GM11168 (cell line): ENCODE measurements at regions not wholly inside any gene's neighbourhood (a gene's known extent, or its start where the extent isn't known, plus 50 kb on each side); places are given as distances from the start of the nearest gene placed in this dataset.
"Not testable (repeated sequence)": the region's sequence is repeated elsewhere in the genome, so short reads cannot be mapped to it uniquely, and the experiment has no call there.

Experiments
- in situ Hi-C: fragments of 300-500 bp; cut with MboI; formaldehyde crosslinking; loops from one replicate; pipeline ENCODE4 v1.12.0; 2022; ENCODE audit warnings: low sequenced_read_pairs; ENCODE audit not compliant: unreplicated experiment

DNA sequence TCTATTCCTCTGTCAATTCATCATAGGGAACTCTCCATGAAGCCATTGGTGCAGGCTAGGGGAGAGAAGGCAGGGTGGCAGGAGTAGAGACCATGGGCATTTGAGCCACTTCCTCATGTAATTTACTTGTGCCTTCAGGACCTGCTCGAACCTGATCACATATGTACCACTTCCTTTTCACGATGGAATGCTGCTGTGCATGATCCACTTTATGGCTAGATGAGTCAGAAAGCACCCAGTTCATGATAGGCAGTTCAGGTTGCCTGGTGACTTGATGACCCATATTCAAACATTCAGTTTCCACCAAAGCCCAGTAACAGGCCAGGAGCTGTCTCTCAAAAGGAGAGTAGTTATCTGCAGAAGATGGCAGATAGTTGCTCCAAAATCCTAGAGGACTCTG, 166.0 kb downstream of the EVA1A start:
- in situ Hi-C loops = not testable (repeated sequence)

DNA sequence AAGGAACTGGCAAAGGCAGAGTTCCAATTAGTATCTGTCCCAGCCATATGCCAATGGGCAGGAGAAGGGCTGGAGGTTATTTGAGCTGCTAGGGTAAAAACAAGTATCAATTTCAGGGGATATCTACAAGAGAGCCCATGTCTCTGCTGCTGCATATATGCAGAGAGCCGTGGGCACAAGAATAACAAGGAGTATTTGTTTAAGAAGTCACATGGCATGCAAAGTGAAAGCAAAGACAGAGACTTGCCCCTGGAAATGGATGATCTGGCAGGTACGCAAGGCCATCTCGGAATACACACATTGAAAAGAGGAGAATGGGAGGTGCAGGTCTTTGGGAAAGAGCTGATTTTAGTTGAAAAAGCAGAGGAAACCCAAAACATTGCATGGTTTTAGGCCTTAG, 170.6 kb downstream of the EVA1A start:
- in situ Hi-C loops = no loop called here

DNA sequence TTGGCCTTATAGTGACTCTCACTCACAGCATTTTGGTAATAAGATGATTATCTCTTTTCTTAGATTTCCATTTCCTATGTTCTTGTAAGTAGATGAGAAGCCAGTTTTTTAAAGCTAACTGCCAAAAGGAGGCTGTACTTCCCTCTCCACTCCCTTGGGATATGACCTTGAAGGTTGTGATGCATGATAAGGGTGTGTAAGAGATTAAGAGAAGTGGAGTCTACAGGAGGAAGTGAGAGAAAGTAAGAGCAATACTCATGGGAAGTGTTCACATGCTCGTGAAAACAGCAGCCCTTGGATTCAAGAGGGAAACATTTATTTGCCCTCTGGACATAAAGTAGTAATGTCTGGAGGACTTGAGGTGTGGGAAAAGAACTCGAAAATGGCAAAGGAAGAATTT, 171.5 kb downstream of the EVA1A start:
- in situ Hi-C loops = no loop called here

DNA sequence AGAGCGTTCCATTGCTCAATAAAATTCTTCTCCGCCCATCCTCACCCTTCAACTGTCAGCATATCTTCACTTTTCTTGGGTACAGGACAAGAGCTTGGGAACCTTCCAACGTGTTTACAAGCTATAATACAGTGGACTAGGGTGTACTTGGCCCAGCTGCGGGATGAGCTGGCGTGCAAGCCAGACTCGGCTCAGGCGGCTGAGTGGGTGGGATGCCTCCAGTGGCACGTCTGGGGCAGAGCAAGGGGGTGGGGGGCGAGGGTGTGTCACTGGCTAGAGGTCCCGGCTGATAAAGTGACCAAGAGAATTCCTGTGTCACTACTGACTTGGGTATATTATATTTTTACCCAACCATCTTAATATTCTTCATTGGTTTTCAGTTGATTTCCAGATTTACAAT, 179.7 kb downstream of the EVA1A start:
- in situ Hi-C loops = no loop called here

DNA sequence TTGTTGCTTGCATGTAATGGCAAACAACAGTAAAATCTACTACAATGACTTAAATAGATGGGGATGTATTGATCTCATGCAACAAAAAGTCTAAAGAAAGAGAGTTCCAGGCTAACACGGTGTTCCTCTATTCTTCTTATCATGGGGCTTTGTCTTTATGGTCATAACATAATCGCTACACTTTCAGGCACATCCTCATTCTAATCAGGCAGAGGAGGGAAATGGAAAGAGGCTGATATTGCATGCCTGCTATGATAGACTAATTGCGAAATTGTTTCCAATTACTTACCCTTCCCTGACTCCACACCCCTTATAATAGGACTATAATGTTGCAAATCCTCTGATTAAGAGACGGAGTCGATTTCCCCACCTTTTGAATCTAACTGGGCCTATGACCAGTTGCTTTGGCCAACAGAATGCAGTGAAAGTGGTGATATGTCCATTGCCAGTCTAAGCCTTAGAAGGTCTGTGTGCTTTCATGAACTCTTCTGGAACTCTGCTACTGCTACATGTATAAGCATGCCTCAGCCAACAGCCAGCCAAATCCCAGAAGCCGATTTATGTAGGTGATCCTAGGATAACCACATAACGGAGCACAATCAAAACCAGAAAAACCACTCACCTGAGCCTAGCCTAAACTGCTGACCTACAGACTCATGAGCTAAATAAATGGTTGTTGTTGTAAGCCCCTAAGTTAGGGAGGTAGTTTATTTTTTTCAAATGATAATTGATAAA, 180.3 kb upstream of the TACR1 start:
- in situ Hi-C loops = no loop called here

DNA sequence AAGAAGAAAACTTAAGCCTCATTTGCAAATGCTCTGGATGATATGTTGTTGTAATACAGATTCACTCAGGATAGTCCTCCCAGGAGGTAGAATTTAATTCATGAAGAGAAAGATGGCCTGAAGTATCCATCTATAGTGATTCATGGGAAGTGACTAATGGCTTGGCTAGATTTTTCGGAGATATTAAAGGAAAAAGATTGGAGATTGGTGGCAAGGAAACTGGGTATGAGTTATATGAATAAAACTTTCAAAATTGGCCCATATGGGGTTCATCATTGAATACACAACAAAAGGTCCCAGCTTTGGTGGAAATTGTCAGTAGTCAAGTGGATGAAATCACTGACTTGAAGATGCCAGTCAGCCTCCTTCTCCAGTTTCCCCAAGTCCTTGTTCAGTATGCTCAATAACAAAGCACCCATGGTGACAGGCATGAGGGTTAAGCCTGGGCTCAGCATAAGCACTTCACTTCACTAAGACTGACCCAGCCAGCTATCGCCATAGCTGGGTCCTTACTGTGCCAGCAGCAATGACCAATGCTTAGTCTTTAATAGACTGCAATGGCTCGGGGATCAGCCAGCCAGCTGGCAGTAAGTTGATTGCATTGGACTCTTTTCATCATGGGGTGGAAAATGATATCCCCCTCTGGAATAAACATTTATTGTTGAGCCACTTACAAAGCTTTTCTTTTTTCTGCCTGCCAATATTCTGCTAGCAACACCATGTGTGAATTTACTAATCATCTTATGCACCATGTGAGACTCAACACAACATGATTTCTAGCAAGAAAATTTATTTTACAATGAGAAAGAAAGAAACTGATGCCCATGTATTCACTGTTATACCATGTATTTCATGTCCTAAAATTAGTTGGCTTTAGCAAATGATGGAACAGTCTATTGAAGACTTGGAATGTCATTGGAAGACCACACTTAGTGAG, 176.6 kb upstream of the TACR1 start:
- in situ Hi-C loops = no loop called here

DNA sequence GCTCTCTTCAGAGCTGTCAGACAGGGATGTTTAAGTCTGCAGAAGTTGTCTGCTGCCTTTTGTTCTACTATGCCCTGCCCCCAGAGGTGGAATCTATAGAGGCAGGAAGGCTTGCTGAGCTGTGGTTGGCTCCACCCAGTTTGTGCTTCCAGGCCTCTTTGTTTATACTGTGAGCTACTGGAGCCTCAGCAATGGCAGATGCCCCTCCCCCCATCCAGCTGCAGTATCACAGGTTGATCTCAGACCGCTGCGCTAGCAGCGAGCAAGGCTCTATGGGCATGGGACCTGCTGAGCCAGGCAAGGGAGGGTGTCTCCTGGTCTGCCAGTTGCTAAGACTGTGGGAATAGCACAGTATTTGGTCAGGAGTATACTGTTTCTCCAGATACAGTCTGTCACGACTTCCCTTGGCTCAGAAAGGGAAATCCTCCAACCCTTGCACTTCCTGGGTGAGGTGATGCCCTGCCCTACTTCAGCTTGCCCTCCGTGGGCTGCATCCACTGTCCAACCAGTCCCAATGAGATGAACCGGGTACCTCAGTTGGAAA, 175.2 kb upstream of the TACR1 start:
- in situ Hi-C loops = not testable (repeated sequence)

DNA sequence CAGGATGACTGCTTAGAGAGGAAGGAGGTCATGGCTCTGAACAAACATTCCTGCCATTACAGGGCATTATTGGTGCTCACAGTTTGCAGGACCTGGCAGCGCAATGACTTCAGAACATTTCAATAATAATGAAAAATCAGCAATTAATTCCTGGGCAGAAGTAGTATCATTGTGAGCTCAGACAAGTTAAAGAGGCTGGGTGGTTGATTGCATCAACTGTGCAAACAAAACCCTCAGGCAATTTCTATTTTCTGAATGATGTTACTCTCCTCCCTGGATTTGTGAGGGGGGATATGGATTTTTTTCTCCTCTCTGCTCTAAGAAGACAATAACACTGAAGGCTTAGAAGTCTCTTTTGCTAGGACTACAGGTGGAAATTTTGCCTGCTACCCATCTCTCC, 168.1 kb upstream of the TACR1 start:
- in situ Hi-C loops = no loop called here

DNA sequence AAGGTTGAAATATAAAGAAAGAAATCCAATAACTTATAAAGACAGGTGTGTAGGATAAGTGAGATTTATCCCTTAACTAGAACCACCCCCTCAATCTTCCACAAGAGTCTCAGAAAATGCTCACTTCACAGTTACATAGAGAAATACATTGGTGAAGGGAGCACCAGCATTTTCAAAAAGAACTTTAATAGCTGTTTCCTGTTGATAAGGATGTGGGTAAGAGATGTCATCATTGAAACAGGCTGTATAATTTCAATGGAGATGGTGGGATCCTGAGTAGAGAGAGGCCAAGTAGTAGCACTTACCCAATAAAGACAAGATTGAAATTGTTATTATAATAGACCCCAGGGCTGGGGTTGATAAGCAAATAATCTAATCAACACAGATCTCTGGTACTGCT, 162.2 kb upstream of the TACR1 start:
- in situ Hi-C loops = no loop called here

DNA sequence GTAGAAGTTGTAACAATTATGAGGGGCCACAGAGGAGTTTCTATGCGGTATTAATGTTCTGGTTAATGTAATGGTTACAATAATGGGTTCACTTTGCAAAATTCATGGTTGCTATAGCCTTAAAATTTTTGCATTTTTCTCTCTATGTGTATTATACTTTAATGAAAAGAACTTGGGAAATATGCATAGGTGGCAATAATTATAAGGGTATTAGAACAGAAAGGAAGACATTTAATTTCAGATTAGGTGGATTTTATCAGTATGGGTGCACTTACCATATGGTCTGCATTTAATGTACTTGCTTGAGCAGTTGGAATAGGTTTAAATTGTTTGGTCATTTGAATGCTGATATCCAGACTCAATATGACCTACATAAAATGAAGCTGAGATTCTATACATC, 161.6 kb upstream of the TACR1 start:
- in situ Hi-C loops = no loop called here

DNA sequence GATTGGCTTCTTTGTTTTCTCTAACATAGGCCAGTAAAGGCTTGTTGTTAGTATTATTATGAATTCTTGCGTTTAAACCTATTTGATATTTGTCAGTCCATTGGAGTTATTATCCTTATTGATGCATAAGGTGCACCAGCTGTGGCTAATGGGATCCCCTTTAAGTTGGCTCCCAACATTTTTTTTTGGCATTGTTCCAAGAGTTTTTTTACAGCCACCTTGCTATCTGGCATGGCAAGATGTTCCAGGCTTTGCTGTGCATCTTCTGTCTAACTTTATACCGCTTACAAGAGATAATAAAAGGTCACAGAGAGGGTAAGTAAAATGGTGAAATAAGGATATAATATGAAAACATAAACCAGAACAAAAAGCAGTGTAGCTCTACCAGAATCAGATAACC, 157.5 kb upstream of the TACR1 start:
- in situ Hi-C loops = no loop called here

DNA sequence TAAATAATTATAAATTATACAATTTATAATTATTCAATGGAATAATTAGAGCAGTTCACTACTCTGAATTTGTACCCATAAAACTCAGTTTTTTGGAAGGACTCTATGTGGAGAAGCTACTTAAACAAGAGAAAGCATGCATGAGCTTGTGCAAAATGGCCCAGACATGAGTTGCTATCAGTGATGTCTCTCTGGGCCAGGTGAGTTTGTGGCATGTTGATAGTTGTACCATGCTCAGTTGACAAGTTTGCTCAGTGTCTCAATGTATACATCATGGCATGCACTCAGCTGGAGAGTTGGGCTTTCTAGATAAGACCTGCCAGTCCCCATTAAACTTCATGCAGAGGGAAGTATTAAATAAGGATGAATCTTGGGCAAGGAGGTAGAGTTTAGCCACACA, 153.8 kb upstream of the TACR1 start:
- in situ Hi-C loops = no loop called here

DNA sequence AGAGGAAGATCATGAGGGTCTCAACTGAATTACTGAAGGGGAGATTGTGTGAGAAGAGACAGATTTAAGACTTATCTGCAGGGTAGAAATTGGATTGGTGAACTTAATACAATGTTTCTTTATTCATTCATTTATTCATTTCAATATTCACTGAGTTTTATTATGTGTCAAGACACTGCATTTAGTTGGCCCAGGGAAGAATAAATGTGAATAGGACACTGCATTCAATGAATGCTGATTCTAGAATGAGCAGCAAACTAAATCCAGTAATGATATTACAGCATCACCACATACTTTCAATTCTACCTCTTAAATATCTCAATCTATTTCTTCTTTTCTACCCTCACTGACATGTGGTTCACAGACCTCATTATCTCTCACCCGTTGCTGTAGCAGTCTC, 149.0 kb upstream of the TACR1 start:
- in situ Hi-C loops = no loop called here

DNA sequence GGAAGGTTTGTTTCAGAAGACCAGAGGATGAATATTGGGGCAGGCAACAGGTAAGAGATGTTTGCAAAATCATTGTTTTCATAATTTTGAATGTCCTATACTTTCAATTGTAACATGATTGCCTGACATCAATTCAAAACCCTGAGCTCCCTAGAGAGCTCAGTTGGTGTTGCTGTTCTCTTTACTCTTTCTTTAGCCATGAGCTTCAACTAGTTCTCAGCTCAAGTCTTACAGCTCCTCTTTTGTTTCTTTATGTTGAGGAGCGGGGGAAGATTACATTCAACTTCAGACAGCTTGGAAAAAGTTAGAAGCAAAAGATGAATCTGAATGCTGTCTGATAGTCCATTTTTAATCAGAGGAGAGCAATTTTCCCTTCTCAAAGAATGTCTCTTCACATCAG, 144.8 kb upstream of the TACR1 start:
- in situ Hi-C loops = no loop called here

DNA sequence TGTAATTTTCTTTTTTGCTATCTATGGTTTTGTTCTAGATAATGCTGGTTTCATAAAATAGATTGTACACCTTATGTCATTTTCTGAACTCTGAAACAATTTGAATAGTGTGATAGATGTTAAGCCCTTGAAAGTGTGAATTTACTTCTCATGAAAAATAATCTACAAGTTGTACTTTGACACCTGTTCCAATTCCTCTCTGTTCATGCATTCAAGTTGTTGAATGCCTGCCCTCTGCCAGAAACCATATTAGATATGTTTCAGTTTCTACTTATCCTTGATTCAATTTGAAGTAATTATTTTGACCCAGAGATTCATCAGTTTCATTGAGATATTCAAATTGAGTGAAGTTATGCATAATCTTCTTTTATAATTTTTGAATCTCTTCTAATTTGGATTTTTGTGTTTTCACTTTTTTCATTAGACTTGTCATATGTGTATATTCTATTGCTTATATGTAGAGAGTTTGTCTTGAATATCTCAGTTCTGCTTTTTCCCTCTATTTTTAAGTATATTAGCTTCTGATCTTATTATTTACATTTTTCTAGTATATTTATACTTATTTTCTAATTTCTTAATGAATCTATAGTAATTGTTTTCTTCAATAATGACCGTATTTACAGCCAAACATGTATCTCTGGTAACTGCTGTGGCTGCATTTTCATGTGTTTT, 143.3 kb upstream of the TACR1 start:
- in situ Hi-C loops = no loop called here

DNA sequence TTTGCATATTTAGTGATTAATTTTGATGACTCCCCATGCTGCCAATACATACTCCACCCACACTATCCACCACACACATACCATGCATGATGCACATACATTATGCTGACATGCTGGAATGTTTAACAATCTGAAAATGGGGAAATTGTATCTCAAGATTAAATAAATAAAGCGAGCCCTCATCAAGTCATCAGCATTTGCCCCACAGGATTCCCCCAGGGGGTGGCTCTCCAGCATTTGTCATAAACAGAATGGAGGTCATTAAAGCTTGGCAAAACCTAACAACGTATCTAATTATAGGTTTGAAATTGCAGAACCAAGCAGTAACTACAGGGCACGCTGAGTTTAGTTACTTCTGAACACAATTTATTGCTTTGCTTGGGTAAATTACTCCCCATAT, 141.2 kb upstream of the TACR1 start:
- in situ Hi-C loops = no loop called here

DNA sequence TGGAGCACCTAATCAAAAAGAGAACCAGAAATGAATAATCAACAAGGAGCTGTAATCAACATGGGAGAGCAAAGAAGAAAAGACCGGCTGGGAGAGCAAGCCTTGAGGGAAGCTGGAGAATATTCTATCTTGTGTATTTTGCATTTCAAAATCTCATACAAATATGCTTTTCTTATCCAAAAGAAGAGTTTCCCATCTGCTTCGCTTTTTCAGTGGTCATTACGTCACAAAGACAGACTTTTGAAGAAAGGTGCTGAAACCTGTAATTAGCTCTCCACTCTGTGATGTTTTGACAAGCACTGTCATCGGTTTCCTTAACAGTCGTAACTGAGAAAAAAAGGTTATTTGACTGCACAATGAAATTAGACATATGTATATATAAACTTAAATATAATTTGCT, 139.1 kb upstream of the TACR1 start:
- in situ Hi-C loops = no loop called here

DNA sequence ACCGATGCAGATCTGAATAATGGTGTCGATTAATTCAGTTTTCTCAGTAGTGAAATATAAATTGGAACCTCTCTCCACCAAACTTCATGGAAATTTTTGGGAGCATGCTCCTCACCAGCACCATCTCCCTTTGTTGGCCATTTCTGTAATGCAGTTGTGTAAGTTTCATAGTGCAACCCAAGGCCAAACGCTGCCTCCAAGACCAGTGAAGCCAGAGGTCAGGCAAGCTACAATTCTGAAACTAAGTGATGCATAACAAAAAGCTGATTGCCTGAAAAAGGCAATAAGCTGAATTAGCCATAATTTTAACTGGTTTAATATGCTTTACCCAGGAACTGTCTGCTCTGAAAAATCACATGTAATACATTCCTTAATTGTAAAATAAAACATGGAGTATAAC, 138.3 kb upstream of the TACR1 start:
- in situ Hi-C loops = no loop called here

DNA sequence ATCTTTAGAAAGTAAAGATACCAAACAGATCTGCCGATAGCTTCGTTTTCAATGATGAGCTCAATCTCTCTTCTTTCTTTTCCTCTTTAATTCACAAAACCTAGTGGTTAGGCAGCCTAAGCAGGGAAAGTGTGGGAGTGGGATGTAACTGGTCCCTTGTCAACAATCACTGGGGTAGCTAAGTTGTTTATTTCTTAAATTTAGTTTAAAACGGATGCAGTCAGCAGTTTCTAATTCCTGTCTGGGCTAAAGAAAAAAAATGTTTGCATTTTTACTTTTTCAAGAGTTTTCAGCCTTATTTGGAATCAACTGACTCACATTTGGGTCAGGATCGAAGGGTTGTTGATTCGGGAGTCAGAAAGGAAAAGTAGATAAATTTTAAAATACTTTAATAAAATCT, 137.7 kb upstream of the TACR1 start:
- in situ Hi-C loops = no loop called here

DNA sequence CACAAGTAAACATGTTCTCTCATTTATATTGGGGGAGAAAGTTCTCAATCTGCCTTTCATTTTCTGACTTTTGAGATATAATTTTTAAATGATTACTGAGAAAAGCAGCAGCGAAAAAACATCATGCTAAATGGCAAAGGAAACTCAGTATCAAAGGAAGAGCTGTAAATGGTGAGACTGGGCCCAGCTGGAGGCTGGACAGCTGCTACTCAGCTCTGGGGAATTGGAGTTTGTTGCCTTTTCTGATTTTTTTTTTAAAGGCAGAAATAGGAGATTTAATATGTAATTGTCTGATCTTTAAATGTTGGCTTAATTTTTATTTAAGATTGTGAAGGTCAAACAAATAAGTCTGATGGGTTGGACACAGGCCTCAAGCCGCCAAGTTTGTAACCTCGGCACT, 137.1 kb upstream of the TACR1 start:
- in situ Hi-C loops = no loop called here

DNA sequence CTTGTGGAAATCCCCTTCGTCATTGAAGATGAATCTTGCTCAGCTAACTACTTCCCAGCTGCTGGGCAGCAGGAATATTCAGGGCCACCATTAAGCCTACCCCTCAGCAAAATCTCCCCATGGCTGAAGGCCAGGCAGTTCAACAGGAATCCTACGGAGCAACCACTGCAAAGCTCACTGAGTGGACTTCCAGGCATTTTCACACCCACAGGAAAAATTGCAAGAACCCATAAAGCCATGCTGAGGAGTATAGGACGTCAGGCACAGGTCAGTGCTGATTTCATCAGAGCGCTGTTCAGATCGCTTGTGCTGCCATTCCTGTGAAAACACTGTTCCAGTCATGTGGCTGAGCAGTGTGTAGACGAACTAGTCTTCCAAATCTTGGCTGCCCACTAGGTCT, 134.8 kb upstream of the TACR1 start:
- in situ Hi-C loops = no loop called here
